Ovary (tissue), 7 donors: ENCODE measurements at regions not wholly inside any gene's neighbourhood (a gene's known extent, or its start where the extent isn't known, plus 50 kb on each side); places are given as distances from the start of the nearest gene placed in this dataset.

Source experiments
- DNase-seq, 5 donors: peaks; one replicate each; pipeline ENCODE4 v3.0.0-alpha.2; 2019 to 2020
- H3K27ac ChIP-seq, 2 donors: fragments of 200-600 bp; one replicate each; pipeline versions ENCODE4 v1.5.1 to v1.8.0; 2019 to 2022
- H3K27me3 ChIP-seq: fragments of 200-600 bp; one replicate; pipeline ENCODE4 v1.8.0; 2022
- H3K36me3 ChIP-seq: fragments of 200-600 bp; sonication (generic); one replicate; pipeline ENCODE4 v1.5.1; 2019
- H3K4me1 ChIP-seq: one replicate; pipeline ENCODE4 v1.8.1; 2013; ENCODE audit warnings: mild to moderate bottlenecking, moderate library complexity; ENCODE audit not compliant: insufficient read depth
- H3K4me3 ChIP-seq: fragments of 200-600 bp; sonication (generic); one replicate; pipeline ENCODE4 v1.5.1; 2017
- H3K9me3 ChIP-seq, 2 donors: fragments of 200-600 bp in 1 of 2; sonication (generic) in 1 of 2; one replicate each; pipeline versions ENCODE4 v1.5.1 to v1.8.1; 2013 to 2019; ENCODE audit warnings: mild to moderate bottlenecking in 1 of 2, moderate library complexity in 1 of 2
- CTCF ChIP-seq, 3 donors: fragments of 450-650 bp in 2 of 3; fragments of 200-600 bp in 1 of 3; IDR thresholded peaks; one replicate each; pipeline versions ENCODE4 v1.5.1 to v1.8.0; 2016 to 2022; ENCODE audit warnings: antibody characterized with exemption in 3 of 3, mild to moderate bottlenecking in 1 of 3
- EP300 ChIP-seq: sonication (generic); formaldehyde crosslinking; IDR thresholded peaks from one replicate; pipeline ENCODE4 v1.6.1; 2017; ENCODE audit warnings: antibody characterized with exemption
- POLR2A ChIP-seq: fragments of 450-650 bp; IDR thresholded peaks from one replicate; pipeline ENCODE4 v1.6.1; 2017; ENCODE audit warnings: antibody characterized with exemption, mild to moderate bottlenecking, moderate library complexity
- WGBS, 3 donors: extraction: QIAGEN DNeasy Blood & Tissue Kit in 1 of 3; methylation state at CpG; one replicate each; pipeline versions ENCODE4 v1.1.5 to v1.1.7; 2013 to 2017; 5-methylcytosine and 5-hydroxymethylcytosine counted together
- intact Hi-C, 4 donors: fragments of 100-400 bp; cut with DNase I; formaldehyde crosslinking; loops; one replicate each; pipeline versions ENCODE4 v1.11.0 to v1.15.1; 2022 to 2023
- donor health status: DM: no; HTN: no; CAD: no; lungs with moderate emphysema.
- donor health status: DM: no; HTN: no; CAD: no.
- donor health status: Bipolar disorder and iron deficiency.
- donor health status: DM: no; HTN: no; CAD: no.
- donor health status: DM: yes; HTN: yes; CAD: no.

GRCh38 chr12:72723732-72724131 lies 451.6 kb downstream of the TRHDE start:
- TF ChIP-seq EP300, result no peak
- TF ChIP-seq POLR2A, result no peak
- TF ChIP-seq CTCF (IDR thresholded peaks at IDR 0.05), result no peak
- intact Hi-C loops, result no loop called here
- Histone ChIP-seq H3K36me3 (no peaks in the 10 kb centered on the region), H3K27me3 (no peaks in the 10 kb centered on the region), H3K4me3 (no peak overlapping the region), H3K27ac (no peak overlapping the region), H3K4me1 (no peaks in the 10 kb centered on the region), H3K9me3 (no peaks in the 10 kb centered on the region)
- whole genome bisulfite sequencing, 3 donors, result 84 to 89% (median 86%) methylated on average over 1 of the region's 1 CpG
- no peak for DNase-seq

- intact Hi-C loops, result no loop called here
- Histone ChIP-seq H3K4me3 (no peak overlapping the region), H3K4me1 (no peaks in the 10 kb centered on the region), H3K36me3 (no peaks in the 10 kb centered on the region), H3K9me3 (no peaks in the 10 kb centered on the region), H3K27ac (no peak overlapping the region), H3K27me3 (no peaks in the 10 kb centered on the region)
- DNase-seq, result no peak
- no peak for TF ChIP-seq POLR2A
- TF ChIP-seq CTCF (IDR thresholded peaks at IDR 0.05), result no peak
- TF ChIP-seq EP300, result no peak
- WGBS, 3 donors, result 77 to 85% (median 80%) methylated on average over 1 of the region's 1 CpG
These were observed 457.4 kb downstream of the TRHDE start for GRCh38 chr12:72729451-72730010.

GRCh38 chr12:72734581-72734980 lies 462.4 kb downstream of the TRHDE start:
- no peaks in the 10 kb centered on the region for H3K4me1 ChIP-seq
- H3K36me3 ChIP-seq, result no peaks in the 10 kb centered on the region
- no peak overlapping the region for H3K27ac ChIP-seq
- intact Hi-C loops, result no loop called here
- 71 to 86% (median 80%) methylated on average over 2 of the region's 2 CpGs for WGBS, 3 donors
- no peak overlapping the region for H3K4me3 ChIP-seq
- DNase-seq, result no peak
- TF ChIP-seq CTCF (IDR thresholded peaks at IDR 0.05), result no peak
- no peak for TF ChIP-seq EP300
- TF ChIP-seq POLR2A, result no peak
- H3K9me3 ChIP-seq, result no peaks in the 10 kb centered on the region
- no peaks in the 10 kb centered on the region for H3K27me3 ChIP-seq

GRCh38 chr12:72738811-72739210 lies 466.6 kb downstream of the TRHDE start:
- Histone ChIP-seq H3K27ac (no peak overlapping the region), H3K36me3 (no peaks in the 10 kb centered on the region), H3K9me3 (no peaks in the 10 kb centered on the region), H3K4me1 (no peaks in the 10 kb centered on the region), H3K27me3 (no peaks in the 10 kb centered on the region), H3K4me3 (no peak overlapping the region)
- TF ChIP-seq CTCF (IDR thresholded peaks at IDR 0.05) (no peak), EP300 (no peak), POLR2A (no peak)
- intact Hi-C loops, result no loop called here
- no peak for DNase-seq
- 72 to 78% (median 73%) methylated on average over 2 of the region's 2 CpGs for WGBS, 3 donors
